IPS-11a (cell line): ENCODE measurements at regions not wholly inside any gene's neighbourhood (a gene's known extent, or its start where the extent isn't known, plus 50 kb on each side); places are given as distances from the start of the nearest gene placed in this dataset.

Experiments
- H3K4me3 ChIP-seq: one replicate; pipeline ENCODE4 v1.5.1; 2013; ENCODE audit warnings: low read depth, low read length, control low read depth

- no peak overlapping the region for H3K4me3 ChIP-seq
These were observed 469.5 kb upstream of the RBFOX1 start for GRCh38 chr16:6863135-6863534.

GRCh38 chr16:6861815-6862477, 470.7 kb upstream of the RBFOX1 start:
- no peak overlapping the region for H3K4me3 ChIP-seq

DNA sequence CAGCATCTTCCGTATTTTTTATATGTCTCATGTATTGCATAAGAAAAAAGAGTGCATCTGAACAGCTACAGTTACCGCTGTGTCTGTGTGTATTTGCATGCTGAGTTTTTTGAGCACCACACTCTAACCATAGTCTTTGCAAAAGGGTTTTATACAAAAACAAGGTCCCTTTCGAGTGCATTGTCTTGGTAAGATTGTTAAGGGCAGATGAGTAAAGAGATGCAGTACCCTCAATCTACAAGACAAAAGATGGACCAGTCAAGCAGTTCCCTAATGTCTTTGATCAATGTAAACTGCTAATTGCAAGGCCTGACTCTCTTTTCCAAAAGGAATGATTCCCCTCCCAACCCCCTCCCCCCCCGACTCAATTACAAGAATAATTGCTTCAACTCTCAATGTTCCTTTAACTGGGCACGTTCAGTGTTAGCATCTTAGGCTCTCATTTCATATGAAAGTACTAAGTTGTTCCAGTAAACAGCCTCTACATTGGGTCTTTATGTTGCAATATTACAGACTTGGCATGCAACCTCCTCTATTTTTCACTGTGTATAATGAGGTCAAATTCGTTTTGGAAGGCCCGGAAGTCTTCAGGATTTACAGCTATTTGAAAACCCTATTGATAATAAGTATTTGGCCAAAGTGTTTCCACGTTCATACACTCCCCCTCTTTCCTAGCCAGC, 471.4 kb upstream of the RBFOX1 start:
- no peak overlapping the region for H3K4me3 ChIP-seq

DNA sequence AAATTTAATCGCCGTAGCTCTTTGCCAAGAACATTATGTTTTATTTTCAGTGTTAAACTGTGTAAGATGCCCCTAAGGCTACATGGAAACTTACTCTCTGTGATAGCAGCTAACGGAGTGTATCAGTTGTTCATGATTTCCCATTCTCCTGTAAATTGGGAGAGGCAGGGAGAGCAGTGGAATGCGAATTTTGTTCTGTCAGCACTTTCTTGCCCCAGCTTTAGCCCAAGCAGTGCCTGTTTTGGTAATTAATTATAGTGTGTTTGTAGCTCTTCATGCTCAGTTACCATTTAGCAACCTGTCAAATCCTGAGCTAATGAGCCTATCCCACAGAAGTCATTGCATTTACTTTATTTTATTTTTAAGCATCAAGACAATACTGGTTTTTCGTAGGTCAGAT, 475.1 kb upstream of the RBFOX1 start:
- no peak overlapping the region for H3K4me3 ChIP-seq

DNA sequence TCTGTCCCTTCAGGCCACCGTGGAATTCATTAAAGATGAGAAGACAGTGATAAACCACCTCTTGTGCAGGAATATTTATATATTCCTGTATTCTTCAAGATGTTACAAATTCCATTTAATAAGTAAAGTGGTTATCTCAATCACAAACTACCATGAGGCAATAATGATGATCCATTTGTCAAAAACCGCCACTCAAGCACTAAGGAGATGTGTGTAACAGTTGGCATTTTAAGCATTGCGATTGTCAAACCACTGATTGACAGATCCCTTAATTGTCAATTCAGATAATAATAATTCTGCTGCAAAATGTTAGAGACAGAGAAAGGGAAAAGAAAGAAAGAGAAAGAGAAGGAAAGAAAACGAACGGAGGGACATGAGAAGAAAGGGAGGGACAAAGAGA, 476.1 kb upstream of the RBFOX1 start:
- no peak overlapping the region for H3K4me3 ChIP-seq

DNA sequence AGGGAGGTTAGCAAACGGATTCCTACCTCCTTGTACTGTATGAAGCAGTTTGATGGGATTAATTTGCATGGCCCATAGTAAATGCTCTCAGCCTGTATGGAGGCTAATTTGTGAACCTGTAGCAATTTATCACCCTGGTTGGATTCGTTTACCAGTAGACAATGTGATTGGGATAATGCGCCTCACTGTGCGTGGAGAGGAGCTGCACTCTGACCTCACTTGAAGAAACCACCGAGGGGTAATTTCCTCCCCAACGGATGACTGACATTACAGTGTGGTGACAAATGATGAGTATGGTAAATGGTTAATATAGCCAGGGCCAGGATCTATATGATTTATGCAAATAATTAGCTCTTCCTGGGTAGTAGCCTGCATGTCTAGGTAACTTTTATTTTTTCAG, 479.1 kb upstream of the RBFOX1 start:
- H3K4me3 ChIP-seq: no peak overlapping the region

- H3K4me3 ChIP-seq: no peak overlapping the region
These were observed 479.9 kb upstream of the RBFOX1 start for GRCh38 chr16:6852643-6853225.

DNA sequence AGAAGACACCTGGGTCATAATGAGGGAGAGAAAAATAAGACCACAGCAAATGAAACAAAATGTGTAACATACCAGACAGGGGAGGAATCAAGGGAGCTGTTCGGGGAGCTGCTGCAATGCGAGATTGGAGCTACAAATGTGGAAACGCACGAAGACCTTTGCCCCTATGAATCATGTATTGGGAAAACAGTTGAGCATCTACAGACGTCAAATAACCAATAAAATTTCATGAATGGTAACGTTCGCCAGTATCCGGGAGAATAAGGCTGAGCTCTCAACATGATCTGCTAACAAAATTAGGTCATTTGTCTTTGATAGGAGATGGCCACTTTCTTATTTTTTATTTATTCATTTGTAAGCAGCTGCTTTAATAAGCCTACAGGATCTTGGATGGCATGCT, 486.2 kb upstream of the RBFOX1 start:
- H3K4me3 ChIP-seq: no peak overlapping the region

- no peak overlapping the region for H3K4me3 ChIP-seq
These were observed 491.3 kb upstream of the RBFOX1 start for GRCh38 chr16:6841392-6841791.

GRCh38 chr16:6837722-6838121, 494.9 kb upstream of the RBFOX1 start:
- no peak overlapping the region for H3K4me3 ChIP-seq

- H3K4me3 ChIP-seq: no peak overlapping the region
These were observed 495.9 kb upstream of the RBFOX1 start for GRCh38 chr16:6836766-6837165.

DNA sequence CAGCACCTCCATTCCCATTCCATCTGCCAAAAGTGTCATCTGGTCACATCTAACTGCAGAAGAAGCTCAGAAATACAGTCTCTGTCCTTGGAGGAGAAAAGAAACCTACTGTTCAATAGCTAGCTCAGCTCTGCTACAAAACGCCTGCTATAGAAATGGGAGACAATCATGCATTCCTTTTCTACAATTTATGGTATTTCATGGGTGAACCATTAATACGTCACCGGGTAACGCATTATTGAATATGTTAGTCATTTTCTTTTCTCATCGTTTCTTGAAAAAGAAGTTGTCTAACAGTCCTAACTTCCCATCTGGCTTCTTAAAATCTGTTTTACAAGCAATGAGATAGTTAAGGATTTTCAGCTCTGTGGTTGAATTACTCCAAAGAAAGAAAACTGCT, 496.7 kb upstream of the RBFOX1 start:
- no peak overlapping the region for H3K4me3 ChIP-seq

DNA sequence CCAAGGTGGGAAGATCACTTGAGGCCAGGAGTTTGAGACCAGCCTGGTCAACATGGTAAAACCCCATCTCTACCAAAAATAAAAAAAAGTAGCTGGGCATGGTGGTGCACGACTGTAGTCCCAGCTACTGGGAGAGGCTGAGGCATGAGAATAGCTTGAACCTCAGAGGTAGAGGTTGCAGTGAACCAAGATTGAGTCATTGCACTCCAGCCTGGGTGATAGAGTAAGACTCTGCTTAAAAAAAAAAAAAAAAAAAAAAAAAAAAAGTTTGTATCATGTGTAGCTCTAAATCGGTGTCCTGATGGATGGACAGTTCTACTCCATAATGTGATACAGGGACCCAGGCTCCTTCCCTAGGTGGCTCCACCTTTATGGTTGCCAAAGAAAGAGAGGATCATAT, 497.1 kb upstream of the RBFOX1 start:
- no peak overlapping the region for H3K4me3 ChIP-seq

DNA sequence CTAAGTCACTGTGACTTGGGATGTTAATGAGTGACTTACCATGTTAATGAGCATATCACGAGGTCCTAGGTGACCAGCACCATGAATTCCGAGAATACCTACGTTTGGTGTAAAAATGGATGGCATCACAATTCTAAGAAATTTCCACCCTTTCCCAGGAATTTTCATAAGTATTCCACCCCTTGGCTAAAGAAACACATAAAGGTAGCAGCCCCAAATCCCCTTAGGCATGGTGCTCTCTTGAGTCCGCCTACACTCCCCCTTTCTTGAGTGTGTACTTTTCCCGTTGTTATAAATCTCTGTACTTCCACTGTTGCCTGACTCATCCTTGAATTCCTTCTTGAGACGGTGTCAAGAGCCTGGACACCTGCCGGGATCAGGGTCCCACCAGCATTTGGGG, 504.0 kb upstream of the RBFOX1 start:
- no peak overlapping the region for H3K4me3 ChIP-seq

DNA sequence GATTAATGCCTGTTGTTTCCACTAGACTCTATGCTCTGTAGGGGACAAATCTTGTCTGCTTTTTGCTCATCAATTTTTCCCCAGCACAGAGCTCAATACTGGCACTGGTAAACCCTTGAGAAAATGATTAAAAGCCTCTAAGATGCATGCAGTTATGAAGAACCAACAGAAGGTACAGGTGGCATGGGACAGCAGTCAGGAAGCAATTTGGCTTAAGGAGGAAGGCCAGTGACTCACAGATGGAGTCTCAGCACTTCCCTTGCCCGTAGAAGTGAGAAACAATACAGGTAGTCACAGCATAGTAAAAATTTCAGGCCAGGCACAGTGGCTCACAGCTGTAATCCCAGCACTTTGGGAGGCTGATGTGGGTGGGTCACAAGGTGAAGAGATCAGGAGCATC, 504.7 kb upstream of the RBFOX1 start:
- no peak overlapping the region for H3K4me3 ChIP-seq

DNA sequence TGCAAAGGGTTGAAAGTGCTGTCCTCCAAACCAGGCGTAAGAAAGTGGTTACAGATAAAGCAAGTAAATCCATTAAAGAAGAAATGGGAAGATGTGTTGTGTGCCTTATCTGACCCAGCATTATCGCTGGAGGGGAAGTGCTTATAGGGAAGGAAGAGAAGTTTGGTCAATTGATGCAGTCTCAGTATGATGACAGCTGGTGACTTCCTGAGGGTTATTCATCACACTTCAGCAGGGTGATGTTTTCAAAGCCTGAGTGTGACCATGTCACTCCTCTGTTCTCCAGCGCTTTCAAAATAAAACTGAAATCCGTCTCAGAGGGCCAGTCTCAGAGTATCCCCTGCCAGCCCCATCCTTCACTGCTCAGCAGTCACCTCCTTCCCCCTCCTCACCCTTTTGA, 505.4 kb upstream of the RBFOX1 start:
- no peak overlapping the region for H3K4me3 ChIP-seq

DNA sequence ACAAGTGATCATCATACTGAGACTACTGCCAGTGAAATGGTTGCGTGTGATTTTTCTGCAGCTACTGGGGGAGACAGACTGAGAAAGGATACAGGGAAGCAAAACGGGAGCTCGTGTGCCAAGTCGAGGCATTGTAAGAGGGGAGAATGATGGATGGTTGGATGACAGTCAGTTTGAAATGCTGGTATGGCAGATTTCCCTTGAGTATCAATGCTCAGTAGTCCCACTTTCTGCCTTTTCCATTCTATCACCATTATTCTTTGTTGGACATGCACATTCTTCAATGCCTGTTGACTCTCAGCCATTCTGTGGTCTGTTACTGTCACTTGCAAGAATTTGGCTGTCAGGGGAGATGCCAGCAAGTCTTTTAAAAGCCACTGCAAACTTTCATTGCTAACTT, 510.6 kb upstream of the RBFOX1 start:
- H3K4me3 ChIP-seq: no peak overlapping the region

DNA sequence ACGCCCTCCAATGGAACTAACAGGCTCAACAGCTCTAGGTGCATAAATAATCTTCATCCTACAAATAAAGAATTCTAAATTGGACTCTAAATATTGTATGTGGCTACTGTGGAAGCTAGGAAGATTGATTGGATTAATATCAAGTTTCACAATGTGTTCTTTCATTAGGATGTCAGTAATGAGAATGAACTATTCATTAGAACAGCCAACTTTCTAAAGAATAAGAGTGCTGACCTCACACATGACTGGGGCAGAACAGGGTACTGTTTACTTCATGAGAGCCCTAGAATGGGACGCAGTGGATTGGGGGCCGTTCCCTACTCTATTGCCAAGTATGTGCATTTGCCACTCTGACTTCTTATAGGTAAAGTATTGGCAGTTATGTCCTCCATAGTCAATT, 528.2 kb upstream of the RBFOX1 start:
- no peak overlapping the region for H3K4me3 ChIP-seq

- H3K4me3 ChIP-seq: no peak overlapping the region
These were observed 529.5 kb upstream of the RBFOX1 start for GRCh38 chr16:6803176-6803575.

- H3K4me3 ChIP-seq: no peak overlapping the region
These were observed 535.4 kb upstream of the RBFOX1 start for GRCh38 chr16:6797223-6797622.

DNA sequence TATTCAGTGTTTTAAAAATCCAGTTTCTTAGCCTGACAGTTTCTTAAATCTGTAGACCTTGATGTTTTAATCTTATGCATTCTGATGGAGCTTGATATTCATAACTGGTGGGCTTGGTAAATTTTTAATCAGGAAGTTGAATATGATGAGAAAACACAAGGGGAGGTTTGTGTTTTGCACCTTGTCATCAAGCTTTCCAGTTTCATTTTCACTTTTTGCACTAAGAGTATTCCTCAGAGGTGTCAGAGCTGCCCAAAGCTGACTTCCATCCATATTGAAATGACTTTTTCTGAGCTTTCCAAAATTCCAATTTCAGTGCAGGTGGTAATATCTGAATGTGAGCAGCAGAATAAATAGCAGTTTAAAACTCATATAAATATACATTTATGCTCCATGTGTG, 555.0 kb upstream of the RBFOX1 start:
- no peak overlapping the region for H3K4me3 ChIP-seq

DNA sequence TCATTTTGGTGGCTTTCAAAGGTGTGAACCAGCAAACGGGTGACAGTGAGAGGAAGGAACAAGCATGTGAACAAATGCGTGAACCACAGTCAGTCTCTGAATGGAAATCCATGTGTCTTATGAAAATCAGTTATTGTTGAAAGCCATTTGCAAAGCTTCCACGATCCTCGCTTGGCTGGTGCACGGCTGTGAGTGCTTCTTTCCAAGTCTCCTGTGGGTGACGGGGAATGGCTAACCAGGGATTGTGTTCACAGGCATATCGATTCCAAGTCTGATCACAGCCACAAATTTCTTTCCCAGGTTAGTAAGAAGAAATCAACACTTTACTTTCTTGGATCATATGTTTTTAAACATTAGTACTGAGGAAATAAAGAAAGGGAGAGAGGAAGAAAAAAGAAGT, 556.9 kb upstream of the RBFOX1 start:
- no peak overlapping the region for H3K4me3 ChIP-seq

DNA sequence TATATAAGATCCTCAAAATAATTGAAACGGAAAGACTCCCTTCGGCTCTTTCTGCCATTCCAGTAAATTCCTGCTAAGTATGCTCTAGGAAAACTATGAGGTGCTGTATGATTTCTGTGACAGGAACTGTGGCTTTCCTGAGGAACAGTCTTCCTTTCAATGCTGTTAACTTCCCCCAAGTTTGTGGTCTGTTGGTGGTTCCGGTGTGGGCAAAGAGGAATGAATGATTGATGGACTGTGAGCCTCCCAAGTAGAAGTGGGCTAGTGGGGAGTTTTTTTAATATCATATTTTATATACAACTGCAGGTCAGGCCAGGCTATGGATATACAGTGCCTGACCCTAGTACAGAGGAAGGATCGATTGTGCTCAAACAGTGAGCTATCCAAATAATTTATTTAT, 560.7 kb upstream of the RBFOX1 start:
- H3K4me3 ChIP-seq: no peak overlapping the region
